ENCODE measurements at regions not wholly inside any gene's neighbourhood (a gene's known extent, or its start where the extent isn't known, plus 50 kb on each side); places are given as distances from the start of the nearest gene placed in this dataset.

DNA sequence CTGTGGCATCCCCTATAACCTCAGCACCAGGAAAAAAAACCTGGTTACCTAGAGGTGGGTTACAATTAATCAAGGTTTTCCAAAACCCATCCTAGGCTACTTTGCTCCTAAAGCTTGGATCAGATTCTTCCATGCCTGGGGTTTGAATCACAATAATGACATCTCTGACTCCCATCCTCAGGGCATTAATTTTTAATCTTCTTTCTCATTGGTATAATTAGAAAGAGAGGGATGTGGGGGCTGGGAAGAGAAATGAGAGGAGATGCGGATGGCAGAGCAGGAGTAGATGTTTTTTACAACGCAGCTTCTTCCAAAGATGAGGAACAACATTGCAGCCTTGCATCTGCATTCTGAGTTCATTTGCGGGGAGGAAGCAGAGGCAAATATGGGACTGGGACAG is 117.2 kb upstream of the E2F8 start:
- Histone ChIP-seq H3K4me3 (ENCODE audit: control insufficient read depth in 1 of 2, extremely low read depth in 1 of 2, low read length in 1 of 2) (no peak overlapping the region), H3K27me3 (replicated peaks in 1 of 2; ENCODE audit: control insufficient read depth in 2 of 2, extremely low read depth in 1 of 2, insufficient read depth in 2 of 2, low read length in 1 of 2) (peaks cover 4 to 5% of the 10 kb centered on the region in 2 experiments), H3K9me3 (no peaks in the 10 kb centered on the region), H3K4me1 (ENCODE audit: control insufficient read depth in 1 of 2, extremely low read depth in 1 of 2, insufficient read depth in 2 of 2, low read length in 2 of 2) (no peaks in the 10 kb centered on the region), H3K36me3 (ENCODE audit: control insufficient read depth in 2 of 2, extremely low read depth in 1 of 2, insufficient read depth in 1 of 2, low read length in 1 of 2) (no peaks in the 10 kb centered on the region), H3K27ac (ENCODE audit: low read length) (no peak overlapping the region)
- H3K9me3 Mint-ChIP-seq = no peaks in the 10 kb centered on the region
- DNase-seq = no peak
- POLR2A ChIA-PET = no interaction called here
- H3K4me1 Mint-ChIP-seq = no peaks in the 10 kb centered on the region
- peaks cover 19 to 20% of the 10 kb centered on the region in 2 donors for H3K27me3 Mint-ChIP-seq
- no peak for ATAC-seq (replicated peaks in 1 of 4)
- WGBS (ENCODE audit: insufficient coverage) = 84% methylated on average over 3 of the region's 3 CpGs
- no peak overlapping the region for H3K27ac Mint-ChIP-seq
- H3K36me3 Mint-ChIP-seq = no peaks in the 10 kb centered on the region
- CTCF ChIA-PET = no interaction called here
- no peak overlapping the region for H3K4me3 Mint-ChIP-seq

DNA sequence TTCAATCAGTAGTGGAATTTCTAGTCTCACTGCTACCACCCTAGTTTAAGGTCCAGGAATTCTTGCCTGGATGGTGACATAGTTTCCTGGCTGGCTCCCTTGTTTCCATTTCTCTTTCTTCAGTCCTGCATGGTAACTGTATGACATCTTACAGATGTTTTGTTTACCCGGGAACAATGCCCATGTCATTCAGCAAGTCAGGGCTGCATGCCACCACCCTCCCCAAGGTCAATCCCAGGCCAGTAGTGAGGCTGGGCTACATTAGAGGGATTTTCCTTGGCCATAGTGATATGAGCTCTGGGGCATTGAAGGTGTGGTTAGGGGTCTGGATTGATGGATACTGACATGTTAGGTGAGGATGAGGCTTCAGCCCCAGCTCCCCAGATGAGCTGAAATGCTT is 114.9 kb upstream of the E2F8 start:
- WGBS (ENCODE audit: insufficient coverage) = no CpG with 5 or more reads among the region's 1 CpG
- Mint-ChIP-seq H3K4me1 (no peaks in the 10 kb centered on the region), H3K9me3 (no peaks in the 10 kb centered on the region), H3K36me3 (no peaks in the 10 kb centered on the region), H3K27me3 (peaks cover 33% of the 10 kb centered on the region in 2 donors), H3K27ac (no peak overlapping the region), H3K4me3 (no peak overlapping the region)
- H3K9me3 ChIP-seq = no peaks in the 10 kb centered on the region
- ChIA-PET CTCF (no interaction called here), POLR2A (no interaction called here)
- no peaks in the 10 kb centered on the region for H3K36me3 ChIP-seq (ENCODE audit: control insufficient read depth in 2 of 2, extremely low read depth in 1 of 2, insufficient read depth in 1 of 2, low read length in 1 of 2)
- ATAC-seq (replicated peaks in 1 of 4) = no peak
- H3K4me3 ChIP-seq (ENCODE audit: control insufficient read depth in 1 of 2, extremely low read depth in 1 of 2, low read length in 1 of 2) = no peak overlapping the region
- no peak for DNase-seq
- no peaks in the 10 kb centered on the region for H3K4me1 ChIP-seq (ENCODE audit: control insufficient read depth in 1 of 2, extremely low read depth in 1 of 2, insufficient read depth in 2 of 2, low read length in 2 of 2)
- H3K27me3 ChIP-seq (replicated peaks in 1 of 2; ENCODE audit: control insufficient read depth in 2 of 2, extremely low read depth in 1 of 2, insufficient read depth in 2 of 2, low read length in 1 of 2) = peaks cover 2 to 10% of the 10 kb centered on the region in 2 experiments
- no peak overlapping the region for H3K27ac ChIP-seq (ENCODE audit: low read length)

GRCh38 chr11:19353287-19353850 is 112.6 kb upstream of the E2F8 start:
- no peaks in the 10 kb centered on the region for H3K36me3 ChIP-seq (ENCODE audit: control insufficient read depth in 2 of 2, extremely low read depth in 1 of 2, insufficient read depth in 1 of 2, low read length in 1 of 2)
- ATAC-seq (replicated peaks in 1 of 4) (no peak), DNase-seq (no peak)
- Mint-ChIP-seq H3K4me3 (no peak overlapping the region), H3K4me1 (no peaks in the 10 kb centered on the region), H3K36me3 (no peaks in the 10 kb centered on the region), H3K27ac (no peak overlapping the region), H3K9me3 (no peaks in the 10 kb centered on the region), H3K27me3 (peaks cover 45 to 53% of the 10 kb centered on the region in 2 donors)
- H3K4me3 ChIP-seq (ENCODE audit: control insufficient read depth in 1 of 2, extremely low read depth in 1 of 2, low read length in 1 of 2) = no peak overlapping the region
- POLR2A ChIA-PET = no interaction called here
- WGBS (ENCODE audit: insufficient coverage) = no CpG with 5 or more reads among the region's 2 CpGs
- H3K27ac ChIP-seq (ENCODE audit: low read length) = no peak overlapping the region
- H3K27me3 ChIP-seq (replicated peaks in 1 of 2; ENCODE audit: control insufficient read depth in 2 of 2, extremely low read depth in 1 of 2, insufficient read depth in 2 of 2, low read length in 1 of 2) = peaks cover 13 to 25% of the 10 kb centered on the region in 2 experiments
- CTCF ChIA-PET = no interaction called here
- H3K4me1 ChIP-seq (ENCODE audit: control insufficient read depth in 1 of 2, extremely low read depth in 1 of 2, insufficient read depth in 2 of 2, low read length in 2 of 2) = no peaks in the 10 kb centered on the region
- H3K9me3 ChIP-seq = no peaks in the 10 kb centered on the region

DNA sequence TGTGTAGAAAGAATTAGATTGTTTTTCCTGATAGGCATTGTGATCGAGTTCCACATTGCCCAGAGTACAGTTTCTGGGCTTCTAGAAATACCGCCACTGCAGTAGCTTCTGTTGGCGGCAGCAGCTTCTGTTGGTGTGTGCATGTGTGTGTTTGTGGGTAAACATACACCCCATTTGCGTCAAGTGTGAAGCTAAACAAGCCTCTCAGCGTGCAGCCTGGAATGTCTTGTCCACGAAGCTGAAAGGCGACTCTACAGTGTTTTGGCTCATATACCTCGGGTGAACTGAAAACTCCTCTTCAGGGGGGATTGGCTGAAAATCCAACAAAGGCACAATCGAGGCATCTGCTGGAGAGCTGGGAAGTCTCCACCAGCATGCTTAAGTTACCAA is 112.0 kb upstream of the E2F8 start:
- peaks cover 44 to 55% of the 10 kb centered on the region in 2 donors for H3K27me3 Mint-ChIP-seq
- CTCF ChIA-PET = no interaction called here
- ATAC-seq (replicated peaks in 1 of 4) (no peak), DNase-seq (no peak)
- POLR2A ChIA-PET = no interaction called here
- H3K36me3 ChIP-seq (ENCODE audit: control insufficient read depth in 2 of 2, extremely low read depth in 1 of 2, insufficient read depth in 1 of 2, low read length in 1 of 2) = no peaks in the 10 kb centered on the region
- H3K27ac Mint-ChIP-seq = no peak overlapping the region
- no peaks in the 10 kb centered on the region for H3K9me3 ChIP-seq
- no peaks in the 10 kb centered on the region for H3K4me1 Mint-ChIP-seq
- H3K4me3 Mint-ChIP-seq = no peak overlapping the region
- peaks cover 13 to 29% of the 10 kb centered on the region in 2 experiments for H3K27me3 ChIP-seq (replicated peaks in 1 of 2; ENCODE audit: control insufficient read depth in 2 of 2, extremely low read depth in 1 of 2, insufficient read depth in 2 of 2, low read length in 1 of 2)
- H3K4me3 ChIP-seq (ENCODE audit: control insufficient read depth in 1 of 2, extremely low read depth in 1 of 2, low read length in 1 of 2) = no peak overlapping the region
- H3K36me3 Mint-ChIP-seq = no peaks in the 10 kb centered on the region
- no peak overlapping the region for H3K27ac ChIP-seq (ENCODE audit: low read length)
- WGBS (ENCODE audit: insufficient coverage) = 74% methylated on average over 8 of the region's 9 CpGs
- no peaks in the 10 kb centered on the region for H3K9me3 Mint-ChIP-seq
- no peaks in the 10 kb centered on the region for H3K4me1 ChIP-seq (ENCODE audit: control insufficient read depth in 1 of 2, extremely low read depth in 1 of 2, insufficient read depth in 2 of 2, low read length in 2 of 2)

GRCh38 chr11:19352072-19352770 is 111.5 kb upstream of the E2F8 start:
- Histone ChIP-seq H3K4me3 (ENCODE audit: control insufficient read depth in 1 of 2, extremely low read depth in 1 of 2, low read length in 1 of 2) (no peak overlapping the region), H3K4me1 (ENCODE audit: control insufficient read depth in 1 of 2, extremely low read depth in 1 of 2, insufficient read depth in 2 of 2, low read length in 2 of 2) (no peaks in the 10 kb centered on the region), H3K27ac (ENCODE audit: low read length) (no peak overlapping the region), H3K9me3 (no peaks in the 10 kb centered on the region), H3K36me3 (ENCODE audit: control insufficient read depth in 2 of 2, extremely low read depth in 1 of 2, insufficient read depth in 1 of 2, low read length in 1 of 2) (no peaks in the 10 kb centered on the region), H3K27me3 (replicated peaks in 1 of 2; ENCODE audit: control insufficient read depth in 2 of 2, extremely low read depth in 1 of 2, insufficient read depth in 2 of 2, low read length in 1 of 2) (peaks cover 17 to 34% of the 10 kb centered on the region in 2 experiments)
- no peak overlapping the region for H3K27ac Mint-ChIP-seq
- ChIA-PET POLR2A (no interaction called here), CTCF (no interaction called here)
- no peak overlapping the region for H3K4me3 Mint-ChIP-seq
- no peak for ATAC-seq (replicated peaks in 1 of 4)
- no CpG with 5 or more reads among the region's 5 CpGs for WGBS (ENCODE audit: insufficient coverage)
- DNase-seq = no peak
- peaks cover 48 to 60% of the 10 kb centered on the region in 2 donors for H3K27me3 Mint-ChIP-seq
- H3K36me3 Mint-ChIP-seq = no peaks in the 10 kb centered on the region
- no peaks in the 10 kb centered on the region for H3K4me1 Mint-ChIP-seq
- H3K9me3 Mint-ChIP-seq = no peaks in the 10 kb centered on the region

- Histone ChIP-seq H3K4me3 (ENCODE audit: control insufficient read depth in 1 of 2, extremely low read depth in 1 of 2, low read length in 1 of 2) (no peak overlapping the region), H3K36me3 (ENCODE audit: control insufficient read depth in 2 of 2, extremely low read depth in 1 of 2, insufficient read depth in 1 of 2, low read length in 1 of 2) (no peaks in the 10 kb centered on the region), H3K9me3 (no peaks in the 10 kb centered on the region), H3K27me3 (replicated peaks in 1 of 2; ENCODE audit: control insufficient read depth in 2 of 2, extremely low read depth in 1 of 2, insufficient read depth in 2 of 2, low read length in 1 of 2) (peaks cover 17 to 41% of the 10 kb centered on the region in 2 experiments), H3K27ac (ENCODE audit: low read length) (no peak overlapping the region), H3K4me1 (ENCODE audit: control insufficient read depth in 1 of 2, extremely low read depth in 1 of 2, insufficient read depth in 2 of 2, low read length in 2 of 2) (no peaks in the 10 kb centered on the region)
- no peak for ATAC-seq (replicated peaks in 1 of 4)
- no peak for DNase-seq
- Mint-ChIP-seq H3K4me3 (no peak overlapping the region), H3K36me3 (no peaks in the 10 kb centered on the region), H3K27ac (no peak overlapping the region), H3K4me1 (no peaks in the 10 kb centered on the region), H3K27me3 (peaks cover 54 to 66% of the 10 kb centered on the region in 2 donors), H3K9me3 (no peaks in the 10 kb centered on the region)
- POLR2A ChIA-PET = no interaction called here
- no CpG with 5 or more reads among the region's 4 CpGs for WGBS (ENCODE audit: insufficient coverage)
- CTCF ChIA-PET = no interaction called here
Observed at GRCh38 chr11:19351426-19351825, 110.7 kb upstream of the E2F8 start.
